H1 (cell line): ENCODE measurements at regions not wholly inside any gene's neighbourhood (a gene's known extent, or its start where the extent isn't known, plus 50 kb on each side); places are given as distances from the start of the nearest gene placed in this dataset.

Experiments used
- CTCF ChIA-PET: fragments of 300-600 bp; sonication (Branson Sonifier 250); formaldehyde crosslinking; loops from one replicate; lab custom pipeline; 2021; ENCODE audit not compliant: partially characterized antibody; lab: Charles Lee
- POLR2A ChIA-PET: fragments of 300-600 bp; sonication (Branson Sonifier 250); formaldehyde crosslinking; loops from one replicate; lab custom pipeline; 2021; ENCODE audit warnings: inconsistent platforms; ENCODE audit not compliant: partially characterized antibody; lab: Charles Lee
- DNase-seq, 2 experiments: peaks; one replicate each; pipeline versions ENCODE4 v3.0.0 to v3.0.0-alpha.2; 2010 to 2022; ENCODE audit warnings: low spot score in 2 of 2, low read depth in 1 of 2, mixed read lengths in 1 of 2
- FAIRE-seq: peaks from 2 replicates; lab custom pipeline; 2011; peaks lifted over from hg19 to GRCh38; lab: Jason Lieb, UNC
- H2AFZ ChIP-seq: 2 replicates; pipeline ENCODE4 v1.8.1; 2012; ENCODE audit warnings: low read length, inconsistent platforms
- H2AK5ac ChIP-seq: 2 replicates; pipeline ENCODE4 v1.6.1; 2013; ENCODE audit warnings: low read depth, low read length
- H2BK120ac ChIP-seq: replicated peaks from 2 replicates; pipeline ENCODE3; 2013; ENCODE audit warnings: low read depth, low read length, inconsistent platforms
- H2BK12ac ChIP-seq: 2 replicates; pipeline ENCODE4 v1.6.1; 2013; ENCODE audit warnings: low read depth, low read length
- H2BK15ac ChIP-seq: 2 replicates; pipeline ENCODE4 v1.6.1; 2013; ENCODE audit warnings: low read length
- H2BK20ac ChIP-seq: 2 replicates; pipeline ENCODE4 v1.6.1; 2013; ENCODE audit warnings: low read length
- H2BK5ac ChIP-seq: 2 replicates; pipeline ENCODE4 v1.6.1; 2013; ENCODE audit warnings: low read depth, low read length
- H3K14ac ChIP-seq: 2 replicates; pipeline ENCODE4 v1.6.1; 2013; ENCODE audit warnings: inconsistent platforms; ENCODE audit not compliant: insufficient read length
- H3K18ac ChIP-seq: 2 replicates; pipeline ENCODE4 v1.6.1; 2013; ENCODE audit warnings: low read length; ENCODE audit errors: extremely low read depth
- H3K23ac ChIP-seq: 2 replicates; pipeline ENCODE4 v1.6.1; 2013; ENCODE audit warnings: inconsistent platforms; ENCODE audit not compliant: insufficient read length
- H3K23me2 ChIP-seq: 2 replicates; pipeline ENCODE4 v1.6.1; 2013; ENCODE audit warnings: low read depth, low read length
- H3K27ac ChIP-seq: 2 replicates; pipeline ENCODE4 v1.6.1; 2011; ENCODE audit warnings: low read depth, low read length, inconsistent platforms
- H3K27me3 ChIP-seq, 4 experiments: replicated peaks in 1 of 4; 1 replicate in 1 of 4; 2 replicates in 3 of 4; pipeline versions ENCODE4 v1.6.1 to v1.8.1; 2011 to 2013; ENCODE audit warnings: low read length in 3 of 4, mild to moderate bottlenecking in 3 of 4, inconsistent platforms in 2 of 4, mixed read lengths in 2 of 4, moderate library complexity in 1 of 4; ENCODE audit not compliant: control insufficient read depth in 3 of 4, insufficient read depth in 3 of 4; ENCODE audit errors: extremely low read depth in 1 of 4
- H3K36me3 ChIP-seq, 4 experiments: 2 replicates each; pipeline versions ENCODE4 v1.6.1 to v1.8.1; 2011 to 2013; ENCODE audit warnings: mild to moderate bottlenecking in 4 of 4, low read length in 3 of 4, moderate library complexity in 2 of 4, control low read depth in 1 of 4, inconsistent platforms in 1 of 4; ENCODE audit not compliant: insufficient read depth in 4 of 4, control insufficient read depth in 2 of 4
- H3K4ac ChIP-seq: replicated peaks from 2 replicates; pipeline ENCODE3; 2013; ENCODE audit warnings: low read length, low read depth, mixed read lengths, inconsistent platforms; ENCODE audit not compliant: insufficient read length
- H3K4me1 ChIP-seq, 4 experiments: replicated peaks in 1 of 4; 1 replicate in 1 of 4; 2 replicates in 3 of 4; pipeline versions ENCODE4 v1.6.1 to v1.8.1; 2011 to 2013; ENCODE audit warnings: low read length in 3 of 4, inconsistent platforms in 2 of 4, mixed read lengths in 1 of 4; ENCODE audit not compliant: insufficient read depth in 4 of 4, control insufficient read depth in 3 of 4
- H3K4me2 ChIP-seq, 2 experiments: 2 replicates each; pipeline versions ENCODE4 v1.6.1 to v1.8.1; 2011 to 2013; ENCODE audit warnings: low read depth in 2 of 2, low read length in 2 of 2, control low read depth in 1 of 2, inconsistent platforms in 1 of 2, mild to moderate bottlenecking in 1 of 2; ENCODE audit not compliant: insufficient read depth in 1 of 2
- H3K4me3 ChIP-seq, 4 experiments: fragments of 200-600, 300-600 bp in 1 of 4; sonication (generic), shearing (Covaris generic), sonication (Bioruptor Twin) in 1 of 4; 2 replicates each; pipeline versions ENCODE4 v1.5.1 to v1.8.1; 2011 to 2016; ENCODE audit warnings: low read length in 4 of 4, low read depth in 3 of 4, control low read depth in 2 of 4, inconsistent platforms in 2 of 4, mild to moderate bottlenecking in 2 of 4, mixed read lengths in 1 of 4, moderate library complexity in 1 of 4; ENCODE audit not compliant: insufficient read depth in 2 of 4; ENCODE audit errors: extremely low read depth in 1 of 4
- H3K56ac ChIP-seq: replicated peaks from 2 replicates; pipeline ENCODE3; 2013; ENCODE audit warnings: low read depth, mild to moderate bottlenecking, mixed read lengths, low read length, inconsistent platforms; ENCODE audit not compliant: insufficient read length
- H3K79me1 ChIP-seq: 2 replicates; pipeline ENCODE4 v1.6.1; 2013; ENCODE audit warnings: low read depth, low read length, control low read depth
- H3K79me2 ChIP-seq, 2 experiments: 2 replicates each; pipeline versions ENCODE4 v1.6.1 to v1.8.1; 2012 to 2013; ENCODE audit warnings: low read length in 2 of 2, mild to moderate bottlenecking in 2 of 2, inconsistent platforms in 1 of 2; ENCODE audit not compliant: insufficient read depth in 2 of 2, control insufficient read depth in 1 of 2
- H3K9ac ChIP-seq, 4 experiments: replicated peaks in 1 of 4; 1 replicate in 1 of 4; 2 replicates in 3 of 4; pipeline versions ENCODE4 v1.6.1 to v1.8.1; 2011 to 2013; ENCODE audit warnings: low read depth in 3 of 4, low read length in 3 of 4, control low read depth in 2 of 4, mild to moderate bottlenecking in 2 of 4, moderate library complexity in 2 of 4, inconsistent platforms in 1 of 4; ENCODE audit errors: extremely low read depth in 1 of 4
- H3K9me3 ChIP-seq, 2 experiments: 2 replicates each; pipeline versions ENCODE4 v1.6.1 to v1.8.1; 2012 to 2013; ENCODE audit warnings: mild to moderate bottlenecking in 2 of 2, moderate library complexity in 2 of 2, control low read depth in 1 of 2, inconsistent platforms in 1 of 2, low read depth in 1 of 2, low read length in 1 of 2, mixed read lengths in 1 of 2; ENCODE audit not compliant: insufficient read depth in 2 of 2
- H4K20me1 ChIP-seq, 2 experiments: replicated peaks in 1 of 2; 2 replicates each; pipeline versions ENCODE3 to v1.8.1; 2011 to 2013; ENCODE audit warnings: inconsistent platforms in 2 of 2, low read length in 2 of 2, mild to moderate bottlenecking in 1 of 2; ENCODE audit not compliant: insufficient read depth in 2 of 2, control insufficient read depth in 1 of 2
- H4K5ac ChIP-seq: 2 replicates; pipeline ENCODE4 v1.6.1; 2013; ENCODE audit warnings: low read length, low read depth, mixed read lengths, inconsistent platforms; ENCODE audit not compliant: insufficient read length
- H4K8ac ChIP-seq: 2 replicates; pipeline ENCODE4 v1.8.0; 2013; ENCODE audit warnings: mild to moderate bottlenecking, moderate library complexity, low read length, inconsistent platforms; ENCODE audit not compliant: insufficient read depth; ENCODE audit errors: extremely low read depth
- H4K91ac ChIP-seq: replicated peaks from 2 replicates; pipeline ENCODE3; 2013; ENCODE audit warnings: low read length, mixed read lengths, inconsistent platforms; ENCODE audit not compliant: insufficient read length
- BCL11A ChIP-seq, 2 experiments: IDR thresholded peaks; one replicate each; pipeline ENCODE4 v1.6.1; 2011; ENCODE audit warnings: low read depth in 2 of 2, low read length in 2 of 2, mild to moderate bottlenecking in 2 of 2
- BRCA1 ChIP-seq: IDR thresholded peaks from 2 replicates; pipeline ENCODE4 v1.6.1; 2012; ENCODE audit warnings: low read depth, low read length, improper control_type of control experiment
- CHD1 ChIP-seq: IDR thresholded peaks from 2 replicates; pipeline ENCODE4 v1.6.1; 2012; ENCODE audit warnings: low read depth, low read length, improper control_type of control experiment
- EGR1 ChIP-seq: IDR thresholded peaks from 2 replicates; pipeline ENCODE4 v1.6.1; 2011; ENCODE audit warnings: low read depth, low read length, borderline replicate concordance
- GABPA ChIP-seq: IDR thresholded peaks from 2 replicates; pipeline ENCODE4 v1.6.1; 2011; ENCODE audit warnings: mild to moderate bottlenecking, low read length, moderate library complexity, borderline replicate concordance; ENCODE audit not compliant: insufficient read depth
- JUN ChIP-seq: IDR thresholded peaks from 2 replicates; pipeline ENCODE4 v1.6.1; 2011; ENCODE audit warnings: low read depth, mild to moderate bottlenecking, improper control_type of control experiment, low read length
- KDM5A ChIP-seq: fragments of 200-600 bp; IDR thresholded peaks from 2 replicates; pipeline ENCODE4 v1.7.1; 2012; ENCODE audit warnings: mild to moderate bottlenecking, low read length, inconsistent platforms, mixed read lengths
- POLR2A ChIP-seq, 2 experiments: IDR thresholded peaks; 1 replicate in 1 of 2; 2 replicates in 1 of 2; pipeline ENCODE4 v1.6.1; 2011; ENCODE audit warnings: low read depth in 2 of 2, low read length in 2 of 2, mild to moderate bottlenecking in 2 of 2; ENCODE audit errors: control extremely low read depth in 1 of 2
- POU5F1 ChIP-seq: IDR thresholded peaks from 2 replicates; pipeline ENCODE4 v1.6.1; 2011; ENCODE audit warnings: low read depth, mild to moderate bottlenecking, low read length, moderate library complexity
- SIN3A ChIP-seq, 2 experiments: IDR thresholded peaks in 1 of 2; conservative IDR thresholded peaks in 1 of 2; 2 replicates each; pipeline ENCODE4 v1.6.1; 2011 to 2012; ENCODE audit warnings: low read length in 2 of 2, improper control_type of control experiment in 1 of 2, low read depth in 1 of 2, mild to moderate bottlenecking in 1 of 2
- SIRT6 ChIP-seq: IDR thresholded peaks from one replicate; pipeline ENCODE4 v1.7.1; 2012; ENCODE audit warnings: low read length, inconsistent platforms
- SP2 ChIP-seq: IDR thresholded peaks from 2 replicates; pipeline ENCODE4 v1.6.1; 2012; ENCODE audit warnings: mild to moderate bottlenecking, low read length, inconsistent platforms
- ZNF274 ChIP-seq: IDR thresholded peaks from 2 replicates; pipeline ENCODE4 v1.7.0; 2012; ENCODE audit warnings: low read length, borderline replicate concordance; ENCODE audit errors: extremely low read depth
- WGBS, 2 experiments: shearing (Covaris generic) in 1 of 2; methylation state at CpG; one replicate each; pipeline versions ENCODE4 v1.1.6 to v1.1.7; 2013 to 2015; ENCODE audit warnings: low lambda C conversion rate in 2 of 2, mixed read lengths in 2 of 2, inconsistent platforms in 1 of 2, low coverage in 1 of 2, missing lambda C conversion rate in 1 of 2; ENCODE audit not compliant: insufficient replicate concordance in 2 of 2, insufficient coverage in 1 of 2, insufficient read length in 1 of 2; ENCODE audit errors: extremely low coverage in 1 of 2, missing lambda C conversion rate in 1 of 2; 5-methylcytosine and 5-hydroxymethylcytosine counted together

DNA sequence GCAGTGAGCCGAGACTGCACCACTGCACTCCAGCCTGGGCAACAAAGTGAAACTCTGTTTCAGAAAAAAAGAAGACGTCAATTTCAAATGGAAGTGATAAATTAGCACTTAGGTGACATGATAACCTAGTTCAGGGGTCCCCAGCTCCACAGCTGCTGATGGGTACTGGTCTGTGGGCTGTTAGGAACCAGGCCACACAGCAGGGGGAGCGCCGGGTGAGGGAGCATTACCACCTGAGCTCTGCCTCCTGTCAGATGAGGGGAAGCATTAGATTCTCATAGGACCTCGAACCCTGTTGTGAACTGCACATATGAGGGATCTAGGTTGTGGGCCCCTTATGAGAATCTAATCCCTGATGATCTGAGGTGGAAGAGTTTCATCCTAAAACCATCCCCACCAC is 253.0 kb downstream of the FOXL1 start:
- no peak for DNase-seq
- Histone ChIP-seq H3K4me3 (no peak overlapping the region), H4K91ac (no peak overlapping the region), H3K4me1 (peaks cover 3 to 10% (median 7%) of the 10 kb centered on the region in 4 experiments), H2BK15ac (no peak overlapping the region), H3K79me1 (no peaks in the 10 kb centered on the region), H3K36me3 (no peaks in the 10 kb centered on the region), H3K14ac (no peak overlapping the region), H3K27ac (no peak overlapping the region), H3K4me2 (no peak overlapping the region), H4K5ac (no peak overlapping the region), H3K56ac (no peak overlapping the region), H3K4ac (no peak overlapping the region), H3K18ac (no peak overlapping the region), H3K23me2 (no peaks in the 10 kb centered on the region), H4K20me1 (no peaks in the 10 kb centered on the region), H3K9ac (no peak overlapping the region), H4K8ac (no peak overlapping the region), H2AFZ (no peak overlapping the region), H3K27me3 (peaks cover 0 to 3% (median under 1%) of the 10 kb centered on the region in 4 experiments; a peak in 1 of 7 replicates), H2BK120ac (no peak overlapping the region), H2BK12ac (no peak overlapping the region), H3K23ac (no peak overlapping the region), H3K9me3 (0 out of 4 replicates have a peak, but pooled peaks cover 0 to 2% of the 10 kb centered on the region in 2 experiments), H2AK5ac (no peak overlapping the region), H2BK20ac (no peak overlapping the region), H2BK5ac (no peak overlapping the region), H3K79me2 (no peaks in the 10 kb centered on the region)
- no peak for FAIRE-seq
- ChIA-PET POLR2A (no interaction called here), CTCF (interaction anchor here (0.8 kb wide), 1 partner anchor 11 kb away, joined by 3 read pairs; no protein-coding TSS in a partner anchor)
- TF ChIP-seq KDM5A = no peak
- TF ChIP-seq GABPA = no peak
- TF ChIP-seq SIRT6 = no peak
- TF ChIP-seq BRCA1 = no peak
- no peak for TF ChIP-seq POLR2A (IDR thresholded peaks at IDR 0.05; ENCODE audit: control extremely low read depth in 1 of 2, low read depth in 2 of 2, low read length in 2 of 2)
- TF ChIP-seq EGR1 = no peak
- TF ChIP-seq POU5F1 = no peak
- TF ChIP-seq SP2 = no peak
- TF ChIP-seq SIN3A (conservative IDR thresholded peaks at IDR 0.05 in 1 of 2, IDR thresholded peaks at IDR 0.05 in 1 of 2; ENCODE audit: low read depth in 1 of 2, low read length in 2 of 2) = no peak
- no peak for TF ChIP-seq BCL11A (IDR thresholded peaks at IDR 0.05; ENCODE audit: low read depth in 2 of 2, low read length in 2 of 2)
- no peak for TF ChIP-seq ZNF274
- TF ChIP-seq CHD1 = no peak
- TF ChIP-seq JUN = no peak
- 91% methylated on average over 5 of the region's 5 CpGs; no CpG with 5 or more reads in 1 of the 2 experiments for WGBS, 2 experiments
